Skeletal muscle satellite cell (primary cell): ENCODE measurements at regions not wholly inside any gene's neighbourhood (a gene's known extent, or its start where the extent isn't known, plus 50 kb on each side); places are given as distances from the start of the nearest gene placed in this dataset.

ENCODE experiments used
- H3K27me3 ChIP-seq: 2 replicates; pipeline ENCODE4 v1.7.0; 2013; ENCODE audit warnings: low read length; ENCODE audit not compliant: control insufficient read depth, insufficient read depth
- H3K36me3 ChIP-seq: 2 replicates; pipeline ENCODE4 v1.7.0; 2013; ENCODE audit warnings: mild to moderate bottlenecking, control low read depth, low read length; ENCODE audit not compliant: insufficient read depth
- H3K4me1 ChIP-seq: 2 replicates; pipeline ENCODE4 v1.7.0; 2013; ENCODE audit warnings: low read length; ENCODE audit not compliant: control insufficient read depth, insufficient read depth
- H3K4me2 ChIP-seq: 2 replicates; pipeline ENCODE4 v1.7.0; 2013; ENCODE audit warnings: mild to moderate bottlenecking, low read length
- H3K4me3 ChIP-seq: 2 replicates; pipeline ENCODE4 v1.7.0; 2013; ENCODE audit warnings: low read length
- H3K9ac ChIP-seq: 2 replicates; pipeline ENCODE4 v1.7.0; 2013; ENCODE audit warnings: mild to moderate bottlenecking, low read depth, low read length, moderate library complexity
- H3K9me3 ChIP-seq: replicated peaks from 2 replicates; pipeline ENCODE4 v1.7.0; 2013; ENCODE audit warnings: mild to moderate bottlenecking, control low read depth, low read length

GRCh38 chr5:28450997-28451396 lies 1412.6 kb upstream of the CDH9 start:
- H3K4me3 ChIP-seq: no peak overlapping the region
- H3K4me2 ChIP-seq: no peak overlapping the region
- H3K27me3 ChIP-seq: no peaks in the 10 kb centered on the region

GRCh38 chr5:28448791-28449190 lies 1410.4 kb upstream of the CDH9 start:
- H3K4me2 ChIP-seq: no peak overlapping the region
- H3K9me3 ChIP-seq: peaks cover 13% of the 10 kb centered on the region
- H3K27me3 ChIP-seq: no peaks in the 10 kb centered on the region
- no peak overlapping the region for H3K9ac ChIP-seq
- H3K4me1 ChIP-seq: no peaks in the 10 kb centered on the region
- no peak overlapping the region for H3K4me3 ChIP-seq
- no peaks in the 10 kb centered on the region for H3K36me3 ChIP-seq

More at GRCh38 chr5:28450997-28451396, 1412.6 kb upstream of the CDH9 start:
- Histone ChIP-seq H3K36me3 (no peaks in the 10 kb centered on the region), H3K9ac (no peak overlapping the region), H3K9me3 (peaks cover 13% of the 10 kb centered on the region), H3K4me1 (no peaks in the 10 kb centered on the region)

GRCh38 chr5:28430565-28431178 lies 1392.3 kb upstream of the CDH9 start:
- Histone ChIP-seq H3K27me3 (no peaks in the 10 kb centered on the region), H3K36me3 (no peaks in the 10 kb centered on the region), H3K4me1 (no peaks in the 10 kb centered on the region), H3K9me3 (peaks cover 2% of the 10 kb centered on the region), H3K4me2 (no peak overlapping the region), H3K9ac (no peak overlapping the region), H3K4me3 (no peak overlapping the region)

DNA sequence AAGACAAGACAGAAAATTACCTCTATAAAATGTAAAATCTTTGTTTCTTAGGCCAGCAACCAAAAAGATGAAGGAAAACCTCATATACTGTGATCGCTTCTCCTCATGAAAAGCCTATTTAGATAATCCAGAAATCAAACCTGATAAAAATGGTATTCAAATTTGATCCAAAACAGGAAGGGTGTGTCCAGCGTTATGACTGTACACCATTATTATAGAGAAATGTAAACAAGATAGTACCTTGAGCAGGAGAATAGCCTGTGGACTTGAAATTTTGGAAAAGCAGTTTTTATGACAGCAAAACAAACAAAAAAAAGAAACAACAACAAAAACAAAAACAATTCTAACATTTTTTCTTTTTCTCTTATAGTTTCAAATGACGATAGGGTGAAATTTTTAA lies 1382.8 kb upstream of the CDH9 start:
- no peak overlapping the region for H3K4me2 ChIP-seq
- H3K9me3 ChIP-seq: no peaks in the 10 kb centered on the region

DNA sequence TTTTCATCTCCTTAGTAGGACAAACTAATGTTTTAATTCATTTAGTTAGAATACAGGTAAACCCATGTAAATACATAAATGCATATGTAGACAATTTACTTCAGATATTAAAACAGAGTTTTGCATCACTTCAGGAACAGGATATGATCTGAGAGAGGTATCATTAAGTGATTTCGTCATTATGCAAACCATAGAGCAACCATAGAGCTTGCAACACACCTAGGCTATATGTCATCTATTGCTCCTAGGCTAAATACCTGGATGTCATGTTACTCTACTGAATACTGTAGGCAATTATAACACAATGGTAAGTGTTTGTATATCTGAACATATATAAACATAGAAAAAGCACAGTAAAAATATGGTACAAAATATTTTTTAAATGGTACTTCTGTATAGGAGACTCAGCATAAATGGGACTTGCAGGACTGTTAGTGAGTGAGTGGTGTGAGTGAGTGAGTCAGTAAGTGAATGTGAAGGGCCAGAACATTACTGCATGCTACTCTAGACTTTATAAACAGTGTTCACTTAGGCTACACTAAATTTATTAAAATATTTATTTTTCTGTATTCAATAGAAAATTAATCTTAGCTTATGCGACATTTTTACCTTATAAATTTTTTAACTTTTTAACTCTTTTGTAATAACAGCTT lies 1377.5 kb upstream of the CDH9 start:
- Histone ChIP-seq H3K36me3 (no peaks in the 10 kb centered on the region), H3K27me3 (no peaks in the 10 kb centered on the region), H3K4me3 (no peak overlapping the region), H3K9me3 (no peaks in the 10 kb centered on the region), H3K4me1 (no peaks in the 10 kb centered on the region), H3K9ac (no peak overlapping the region), H3K4me2 (no peak overlapping the region)

More for the DNA sequence above, 1382.8 kb upstream of the CDH9 start:
- H3K4me1 ChIP-seq: no peaks in the 10 kb centered on the region
- H3K4me3 ChIP-seq: no peak overlapping the region
- no peaks in the 10 kb centered on the region for H3K27me3 ChIP-seq
- H3K9ac ChIP-seq: no peak overlapping the region
- H3K36me3 ChIP-seq: no peaks in the 10 kb centered on the region

DNA sequence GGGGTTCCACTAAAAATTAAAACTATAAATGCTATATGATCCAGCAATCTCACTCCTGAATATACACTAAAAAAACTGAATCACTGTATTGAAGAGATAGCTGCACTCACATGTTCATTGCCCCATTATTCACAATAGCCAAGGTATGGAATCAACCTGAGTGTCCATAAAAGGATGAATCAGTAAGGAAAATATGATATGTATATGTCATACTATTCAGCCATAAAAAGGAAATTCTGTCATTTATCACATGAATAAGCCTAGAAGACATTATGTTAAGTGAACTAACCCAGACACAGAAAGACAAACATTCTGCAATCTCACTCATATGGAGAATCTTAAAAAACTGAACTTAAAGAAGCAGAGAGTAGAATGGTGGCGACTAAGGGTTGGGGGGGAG lies 1376.2 kb upstream of the CDH9 start:
- Histone ChIP-seq H3K4me3 (no peak overlapping the region), H3K4me1 (no peaks in the 10 kb centered on the region), H3K36me3 (no peaks in the 10 kb centered on the region), H3K9ac (no peak overlapping the region), H3K9me3 (no peaks in the 10 kb centered on the region), H3K27me3 (no peaks in the 10 kb centered on the region), H3K4me2 (no peak overlapping the region)

DNA sequence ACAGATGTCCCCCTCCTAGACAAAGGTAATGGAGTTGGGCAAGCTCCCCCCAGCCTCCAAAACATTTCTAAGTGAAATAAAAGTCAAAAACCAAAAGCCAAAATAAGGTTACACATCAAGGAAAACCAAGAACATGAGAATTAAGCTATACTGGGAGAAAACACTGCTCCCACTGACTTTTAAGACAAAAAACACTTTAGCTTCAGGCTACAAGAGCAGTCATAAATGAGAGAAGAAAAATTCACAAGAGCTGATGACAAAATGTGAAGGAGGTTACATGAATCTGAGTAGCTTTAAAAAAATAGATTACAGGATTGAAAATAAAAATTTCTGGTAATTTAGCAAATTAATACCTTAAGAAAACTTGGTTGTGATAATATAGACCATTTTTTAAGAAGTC lies 1370.3 kb upstream of the CDH9 start:
- peaks cover 5% of the 10 kb centered on the region for H3K9me3 ChIP-seq
- no peaks in the 10 kb centered on the region for H3K36me3 ChIP-seq
- H3K9ac ChIP-seq: no peak overlapping the region
- H3K4me3 ChIP-seq: no peak overlapping the region
- H3K4me1 ChIP-seq: no peaks in the 10 kb centered on the region
- no peak overlapping the region for H3K4me2 ChIP-seq
- H3K27me3 ChIP-seq: no peaks in the 10 kb centered on the region

- no peaks in the 10 kb centered on the region for H3K27me3 ChIP-seq
- no peaks in the 10 kb centered on the region for H3K4me1 ChIP-seq
- no peaks in the 10 kb centered on the region for H3K36me3 ChIP-seq
- no peak overlapping the region for H3K4me2 ChIP-seq
- H3K9me3 ChIP-seq: peaks cover 5% of the 10 kb centered on the region
- H3K9ac ChIP-seq: no peak overlapping the region
- no peak overlapping the region for H3K4me3 ChIP-seq
These were observed 1369.8 kb upstream of the CDH9 start for GRCh38 chr5:28408186-28408585.

- no peak overlapping the region for H3K4me2 ChIP-seq
- peaks cover 5% of the 10 kb centered on the region for H3K9me3 ChIP-seq
- no peak overlapping the region for H3K9ac ChIP-seq
- H3K36me3 ChIP-seq: no peaks in the 10 kb centered on the region
- no peak overlapping the region for H3K4me3 ChIP-seq
- H3K27me3 ChIP-seq: no peaks in the 10 kb centered on the region
- H3K4me1 ChIP-seq: no peaks in the 10 kb centered on the region
These were observed 1366.1 kb upstream of the CDH9 start for GRCh38 chr5:28404363-28405071.

DNA sequence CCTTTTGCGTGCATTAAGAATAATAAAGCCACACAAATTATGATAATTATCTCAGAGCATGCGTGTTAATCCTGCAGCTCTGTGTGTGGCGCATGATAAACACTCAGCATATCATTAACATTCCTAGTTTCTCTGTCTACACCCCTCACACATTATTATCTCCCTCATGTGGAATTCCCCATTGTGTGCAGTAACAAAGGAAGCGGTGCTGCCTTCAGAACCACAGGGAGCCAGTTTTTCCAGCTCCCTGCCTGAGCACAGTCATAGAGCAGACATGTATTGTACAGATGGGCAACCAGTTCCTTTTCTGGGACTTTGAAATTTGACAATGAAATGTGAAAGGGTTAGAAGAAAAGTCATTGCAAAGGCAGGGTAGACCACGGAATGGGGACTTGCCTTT lies 1365.5 kb upstream of the CDH9 start:
- Histone ChIP-seq H3K4me2 (no peak overlapping the region), H3K9me3 (peaks cover 5% of the 10 kb centered on the region), H3K27me3 (no peaks in the 10 kb centered on the region), H3K9ac (no peak overlapping the region), H3K4me3 (no peak overlapping the region), H3K36me3 (no peaks in the 10 kb centered on the region), H3K4me1 (no peaks in the 10 kb centered on the region)

GRCh38 chr5:28402590-28403301 lies 1364.4 kb upstream of the CDH9 start:
- H3K4me3 ChIP-seq: no peak overlapping the region
- H3K27me3 ChIP-seq: no peaks in the 10 kb centered on the region
- no peak overlapping the region for H3K4me2 ChIP-seq
- peaks cover 5% of the 10 kb centered on the region for H3K9me3 ChIP-seq
- H3K4me1 ChIP-seq: no peaks in the 10 kb centered on the region
- no peaks in the 10 kb centered on the region for H3K36me3 ChIP-seq
- no peak overlapping the region for H3K9ac ChIP-seq
